H9 (cell line): ENCODE measurements at regions not wholly inside any gene's neighbourhood (a gene's known extent, or its start where the extent isn't known, plus 50 kb on each side); places are given as distances from the start of the nearest gene placed in this dataset.

ENCODE experiments used
- DNase-seq: peaks from one replicate; pipeline ENCODE4 v3.0.0-alpha.2; 2017
- H2AFZ ChIP-seq: one replicate; pipeline ENCODE4 v1.6.1; 2013; ENCODE audit warnings: mild to moderate bottlenecking, low read length, control low read depth, moderate library complexity
- H2AK5ac ChIP-seq: 2 replicates; pipeline ENCODE4 v1.6.1; 2013; ENCODE audit warnings: low read length, control low read depth, mixed read lengths; ENCODE audit not compliant: insufficient read length
- H2BK120ac ChIP-seq: one replicate; pipeline ENCODE4 v1.6.1; 2013; ENCODE audit warnings: low read depth, mild to moderate bottlenecking, low read length, control low read depth, inconsistent platforms; ENCODE audit not compliant: poor library complexity, severe bottlenecking
- H2BK12ac ChIP-seq: 2 replicates; pipeline ENCODE4 v1.6.1; 2013; ENCODE audit warnings: low read length, control low read depth, mixed read lengths, low read depth; ENCODE audit not compliant: insufficient read length
- H2BK15ac ChIP-seq: 2 replicates; pipeline ENCODE4 v1.6.1; 2013; ENCODE audit warnings: low read depth, low read length, control low read depth
- H2BK20ac ChIP-seq: one replicate; pipeline ENCODE4 v1.6.1; 2013; ENCODE audit warnings: low read depth, mild to moderate bottlenecking, low read length, control low read depth, inconsistent platforms; ENCODE audit not compliant: poor library complexity, severe bottlenecking
- H2BK5ac ChIP-seq: 2 replicates; pipeline ENCODE4 v1.6.1; 2013; ENCODE audit warnings: low read length, control low read depth, mixed read lengths; ENCODE audit not compliant: insufficient read length
- H3K14ac ChIP-seq: 2 replicates; pipeline ENCODE4 v1.6.1; 2013; ENCODE audit warnings: low read length, control low read depth; ENCODE audit not compliant: insufficient read depth
- H3K18ac ChIP-seq: 2 replicates; pipeline ENCODE4 v1.6.1; 2013; ENCODE audit warnings: low read depth, mild to moderate bottlenecking, mixed read lengths, low read length, control low read depth; ENCODE audit not compliant: insufficient read length
- H3K23ac ChIP-seq: 2 replicates; pipeline ENCODE4 v1.6.1; 2013; ENCODE audit warnings: low read length, control low read depth, mixed read lengths, low read depth; ENCODE audit not compliant: insufficient read length
- H3K23me2 ChIP-seq: 2 replicates; pipeline ENCODE4 v1.6.1; 2013; ENCODE audit warnings: low read depth, mild to moderate bottlenecking, mixed read lengths, low read length, control low read depth; ENCODE audit not compliant: insufficient read length, poor library complexity, severe bottlenecking
- H3K27ac ChIP-seq: 2 replicates; pipeline ENCODE4 v1.5.1; 2013; ENCODE audit warnings: low read length, control low read depth, mixed read lengths, low read depth; ENCODE audit not compliant: insufficient read length
- H3K27me3 ChIP-seq: 2 replicates; pipeline ENCODE4 v1.6.1; 2013; ENCODE audit warnings: low read length, control low read depth, inconsistent platforms; ENCODE audit not compliant: insufficient read depth
- H3K4ac ChIP-seq: 2 replicates; pipeline ENCODE4 v1.6.1; 2013; ENCODE audit warnings: low read depth, mild to moderate bottlenecking, control low read depth, inconsistent platforms, low read length, moderate library complexity
- H3K4me1 ChIP-seq: 2 replicates; pipeline ENCODE4 v1.6.1; 2013; ENCODE audit warnings: low read length, control low read depth, inconsistent platforms; ENCODE audit not compliant: insufficient read depth
- H3K4me2 ChIP-seq: 2 replicates; pipeline ENCODE4 v1.6.1; 2013; ENCODE audit warnings: low read length, control low read depth, mixed read lengths; ENCODE audit not compliant: insufficient read length, insufficient read depth
- H3K56ac ChIP-seq: 2 replicates; pipeline ENCODE4 v1.6.1; 2013; ENCODE audit warnings: low read depth, mild to moderate bottlenecking, mixed read lengths, low read length, control low read depth; ENCODE audit not compliant: insufficient read length
- H3K79me1 ChIP-seq: 2 replicates; pipeline ENCODE4 v1.6.1; 2013; ENCODE audit warnings: low read depth, mild to moderate bottlenecking, moderate library complexity, low read length, control low read depth, inconsistent platforms; ENCODE audit not compliant: insufficient read depth, poor library complexity, severe bottlenecking
- H3K79me2 ChIP-seq: 2 replicates; pipeline ENCODE4 v1.6.1; 2013; ENCODE audit warnings: low read length, control low read depth, inconsistent platforms; ENCODE audit not compliant: insufficient read depth
- H3K9ac ChIP-seq: 2 replicates; pipeline ENCODE4 v1.6.1; 2013; ENCODE audit warnings: low read length, control low read depth, mixed read lengths; ENCODE audit not compliant: insufficient read length; ENCODE audit errors: extremely low read depth
- H3K9me3 ChIP-seq: one replicate; pipeline ENCODE4 v1.6.1; 2013; ENCODE audit warnings: low read depth, low read length, inconsistent platforms; ENCODE audit not compliant: control insufficient read depth
- H3T11ph ChIP-seq: one replicate; pipeline ENCODE4 v1.6.1; 2013; ENCODE audit warnings: mild to moderate bottlenecking, low read length, control low read depth, inconsistent platforms
- H4K20me1 ChIP-seq: one replicate; pipeline ENCODE4 v1.6.1; 2013; ENCODE audit not compliant: control insufficient read depth, insufficient read length, insufficient read depth
- H4K5ac ChIP-seq: 2 replicates; pipeline ENCODE4 v1.6.1; 2013; ENCODE audit warnings: low read depth, mild to moderate bottlenecking, mixed read lengths, low read length, control low read depth; ENCODE audit not compliant: insufficient read length
- H4K8ac ChIP-seq: replicated peaks from 2 replicates; pipeline ENCODE4 v1.6.1; 2013; ENCODE audit warnings: low read length, control low read depth, mixed read lengths, low read depth; ENCODE audit not compliant: insufficient read length
- H4K91ac ChIP-seq: 2 replicates; pipeline ENCODE4 v1.6.1; 2013; ENCODE audit warnings: low read depth, mild to moderate bottlenecking, moderate library complexity, mixed read lengths, low read length, control low read depth; ENCODE audit not compliant: insufficient read length
- H3K27ac Mint-ChIP-seq, 3 experiments: 2 replicates in 2 of 3; 3 replicates in 1 of 3; pipeline ENCODE4 v1.8.0; 2020 to 2021; ENCODE audit warnings: mixed read lengths in 3 of 3, mild to moderate bottlenecking in 1 of 3, moderate library complexity in 1 of 3
- H3K27me3 Mint-ChIP-seq: 2 replicates; pipeline ENCODE4 v1.8.0; 2021; ENCODE audit warnings: low read depth, mild to moderate bottlenecking, moderate library complexity, mixed read lengths
- H3K36me3 Mint-ChIP-seq, 3 experiments: 2 replicates in 2 of 3; 3 replicates in 1 of 3; pipeline ENCODE4 v1.8.0; 2020 to 2021; ENCODE audit warnings: low read depth in 3 of 3, mixed read lengths in 3 of 3; ENCODE audit not compliant: insufficient read depth in 1 of 3
- H3K4me1 Mint-ChIP-seq, 2 experiments: 2 replicates each; pipeline ENCODE4 v1.8.0; 2020; ENCODE audit warnings: mixed read lengths in 2 of 2
- H3K4me3 Mint-ChIP-seq, 2 experiments: 2 replicates in 1 of 2; 3 replicates in 1 of 2; pipeline ENCODE4 v1.8.0; 2020 to 2021; ENCODE audit warnings: mild to moderate bottlenecking in 2 of 2, mixed read lengths in 2 of 2, moderate library complexity in 1 of 2
- H3K9me3 Mint-ChIP-seq, 2 experiments: 2 replicates in 1 of 2; 3 replicates in 1 of 2; pipeline ENCODE4 v1.8.0; 2020; ENCODE audit warnings: mild to moderate bottlenecking in 2 of 2, mixed read lengths in 2 of 2, moderate library complexity in 1 of 2
- WGBS: extraction: QIAGEN DNeasy Blood & Tissue Kit; methylation state at CpG from one replicate; pipeline ENCODE4 v1.1.7; 2013; ENCODE audit warnings: missing lambda C conversion rate, low lambda C conversion rate, mixed read lengths; ENCODE audit not compliant: insufficient read length; ENCODE audit errors: extremely low coverage; 5-methylcytosine and 5-hydroxymethylcytosine counted together
- TF ChIP-seq, protein P1 (sequence below): fragments of 200-600 bp; sonication (generic); conservative IDR thresholded peaks from 3 replicates; pipeline ENCODE4 v1.8.0; 2021; ENCODE audit warnings: antibody characterized with exemption, mild to moderate bottlenecking

DNA sequence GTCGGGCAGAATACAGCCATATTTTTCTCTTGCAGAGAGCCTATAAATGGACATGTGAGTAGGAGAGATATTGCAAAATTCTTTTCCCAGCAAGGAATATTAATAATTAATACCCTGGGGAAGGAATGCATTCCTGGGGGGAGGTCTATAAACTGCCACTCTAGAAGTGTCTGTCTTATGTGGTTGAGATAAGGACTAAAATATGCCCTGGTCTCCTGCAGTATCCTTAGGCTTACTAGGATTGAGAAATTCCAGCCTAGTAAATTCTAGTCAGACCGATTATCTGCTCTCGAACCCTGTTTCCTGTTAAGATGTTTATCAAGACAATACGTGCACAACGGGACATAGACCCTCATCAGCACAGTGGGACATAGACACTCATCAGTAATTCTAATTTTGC, 872.6 kb downstream of the FSTL5 start:
- H3K14ac ChIP-seq: no peak overlapping the region
- H2BK20ac ChIP-seq: no peak overlapping the region
- H3K4me1 Mint-ChIP-seq: no peaks in the 10 kb centered on the region
- H3K4me3 Mint-ChIP-seq: no peak overlapping the region
- peaks cover 22 to 29% of the 10 kb centered on the region in 2 experiments for H3K9me3 Mint-ChIP-seq
- H3K4me2 ChIP-seq: no peak overlapping the region
- H3K4me1 ChIP-seq: no peaks in the 10 kb centered on the region
- no peaks in the 10 kb centered on the region for H3K79me1 ChIP-seq
- H3K56ac ChIP-seq: no peak overlapping the region
- H3K27ac Mint-ChIP-seq: no peak overlapping the region
- no peak overlapping the region for H3K9ac ChIP-seq
- WGBS: no CpG with 5 or more reads among the region's 5 CpGs
- DNase-seq: no peak
- no peaks in the 10 kb centered on the region; the same call in 1 of the 2 replicates for H3K27me3 Mint-ChIP-seq
- H3K27ac ChIP-seq: no peak overlapping the region
- no peak overlapping the region for H3K23ac ChIP-seq
- no peak overlapping the region for H4K8ac ChIP-seq
- no peak overlapping the region for H2AFZ ChIP-seq
- H4K5ac ChIP-seq: no peak overlapping the region
- H3K27me3 ChIP-seq: no peaks in the 10 kb centered on the region
- no peak overlapping the region for H2AK5ac ChIP-seq
- peaks cover 9 to 26% (median 12%) of the 10 kb centered on the region in 3 experiments for H3K36me3 Mint-ChIP-seq
- H2BK5ac ChIP-seq: no peak overlapping the region
- no peak overlapping the region for H4K91ac ChIP-seq
- H4K20me1 ChIP-seq: no peaks in the 10 kb centered on the region
- no peaks in the 10 kb centered on the region for H3K9me3 ChIP-seq
- no peaks in the 10 kb centered on the region for H3K23me2 ChIP-seq
- H2BK120ac ChIP-seq: no peak overlapping the region
- H3K4ac ChIP-seq: no peak overlapping the region
- H3T11ph ChIP-seq: no peak overlapping the region
- no peak overlapping the region for H3K18ac ChIP-seq
- TF ChIP-seq, protein P1, sequence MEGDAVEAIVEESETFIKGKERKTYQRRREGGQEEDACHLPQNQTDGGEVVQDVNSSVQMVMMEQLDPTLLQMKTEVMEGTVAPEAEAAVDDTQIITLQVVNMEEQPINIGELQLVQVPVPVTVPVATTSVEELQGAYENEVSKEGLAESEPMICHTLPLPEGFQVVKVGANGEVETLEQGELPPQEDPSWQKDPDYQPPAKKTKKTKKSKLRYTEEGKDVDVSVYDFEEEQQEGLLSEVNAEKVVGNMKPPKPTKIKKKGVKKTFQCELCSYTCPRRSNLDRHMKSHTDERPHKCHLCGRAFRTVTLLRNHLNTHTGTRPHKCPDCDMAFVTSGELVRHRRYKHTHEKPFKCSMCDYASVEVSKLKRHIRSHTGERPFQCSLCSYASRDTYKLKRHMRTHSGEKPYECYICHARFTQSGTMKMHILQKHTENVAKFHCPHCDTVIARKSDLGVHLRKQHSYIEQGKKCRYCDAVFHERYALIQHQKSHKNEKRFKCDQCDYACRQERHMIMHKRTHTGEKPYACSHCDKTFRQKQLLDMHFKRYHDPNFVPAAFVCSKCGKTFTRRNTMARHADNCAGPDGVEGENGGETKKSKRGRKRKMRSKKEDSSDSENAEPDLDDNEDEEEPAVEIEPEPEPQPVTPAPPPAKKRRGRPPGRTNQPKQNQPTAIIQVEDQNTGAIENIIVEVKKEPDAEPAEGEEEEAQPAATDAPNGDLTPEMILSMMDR: no peak
- no peak overlapping the region for H2BK12ac ChIP-seq
- H3K79me2 ChIP-seq: no peaks in the 10 kb centered on the region
- H2BK15ac ChIP-seq: no peak overlapping the region
